ENCODE measurements at regions not wholly inside any gene's neighbourhood (a gene's known extent, or its start where the extent isn't known, plus 50 kb on each side); places are given as distances from the start of the nearest gene placed in this dataset.
"Not testable (repeated sequence)": the region's sequence is repeated elsewhere in the genome, so short reads cannot be mapped to it uniquely, and the experiment has no call there.

GRCh38 chr4:100679926-100680325 is 162.1 kb upstream of the EMCN start:
- DNase-seq (ENCODE audit: low spot score) (no peak), ATAC-seq (no peak)

GRCh38 chr4:100674976-100675375 is 157.2 kb upstream of the EMCN start:
- ATAC-seq: no peak
- DNase-seq (ENCODE audit: low spot score): no peak

- ATAC-seq (no peak), DNase-seq (ENCODE audit: low spot score) (no peak)
These were observed 139.4 kb upstream of the EMCN start for GRCh38 chr4:100657187-100657586.

- no peak for ATAC-seq
- no peak for DNase-seq (ENCODE audit: low spot score)
These were observed 133.8 kb upstream of the EMCN start for GRCh38 chr4:100651499-100652175.

GRCh38 chr4:100649417-100649816 is 131.6 kb upstream of the EMCN start:
- ATAC-seq (no peak), DNase-seq (ENCODE audit: low spot score) (no peak)

- ATAC-seq (no peak), DNase-seq (ENCODE audit: low spot score) (no peak)
These were observed 126.3 kb upstream of the EMCN start for GRCh38 chr4:100644150-100644549.

- DNase-seq (ENCODE audit: low spot score): no peak
- ATAC-seq: no peak
These were observed 123.5 kb upstream of the EMCN start for GRCh38 chr4:100641336-100641735.

GRCh38 chr4:100635899-100636298 is 118.1 kb upstream of the EMCN start:
- DNase-seq (ENCODE audit: low spot score) (no peak), ATAC-seq (peak; percentile 87)

GRCh38 chr4:100633269-100633668 is 115.4 kb upstream of the EMCN start:
- ATAC-seq (no peak), DNase-seq (ENCODE audit: low spot score) (no peak)

- DNase-seq (ENCODE audit: low spot score) (no peak), ATAC-seq (peak; percentile 87)
These were observed 114.3 kb upstream of the EMCN start for GRCh38 chr4:100632163-100632562.

- DNase-seq (ENCODE audit: low spot score) (no peak), ATAC-seq (no peak)
These were observed 113.6 kb upstream of the EMCN start for GRCh38 chr4:100631281-100631968.

GRCh38 chr4:100630341-100630740 is 112.5 kb upstream of the EMCN start:
- no peak for DNase-seq (ENCODE audit: low spot score)
- no peak for ATAC-seq

- no peak for ATAC-seq
- DNase-seq (ENCODE audit: low spot score): no peak
These were observed 92.0 kb upstream of the EMCN start for GRCh38 chr4:100609810-100610209.

- not testable (repeated sequence) for ATAC-seq; DNase-seq (ENCODE audit: low spot score)
These were observed 90.8 kb upstream of the EMCN start for GRCh38 chr4:100608651-100609050.

- no peak for ATAC-seq
These were observed 87.3 kb upstream of the EMCN start for GRCh38 chr4:100605144-100605543.

GRCh38 chr4:100593935-100594334 is 76.1 kb upstream of the EMCN start:
- ATAC-seq: no peak
- DNase-seq (ENCODE audit: low spot score): no peak

More at GRCh38 chr4:100605144-100605543, 87.3 kb upstream of the EMCN start:
- no peak for DNase-seq (ENCODE audit: low spot score)

- ATAC-seq: no peak
- DNase-seq (ENCODE audit: low spot score): no peak
These were observed 73.5 kb upstream of the EMCN start for GRCh38 chr4:100591161-100591876.

- DNase-seq (ENCODE audit: low spot score): no peak
- ATAC-seq: no peak
These were observed 72.5 kb upstream of the EMCN start for GRCh38 chr4:100590325-100590724.

- no peak for ATAC-seq
- no peak for DNase-seq (ENCODE audit: low spot score)
These were observed 70.3 kb upstream of the EMCN start for GRCh38 chr4:100588076-100588475.

GRCh38 chr4:100582146-100582545 is 64.3 kb upstream of the EMCN start:
- no peak for DNase-seq (ENCODE audit: low spot score)
- ATAC-seq: no peak

GRCh38 chr4:100581337-100581736 is 63.5 kb upstream of the EMCN start:
- ATAC-seq (no peak), DNase-seq (ENCODE audit: low spot score) (no peak)

GRCh38 chr4:100576570-100576969 is 58.7 kb upstream of the EMCN start:
- ATAC-seq: no peak
- no peak for DNase-seq (ENCODE audit: low spot score)

All from left lobe of liver (tissue), 2 donors.